Body of pancreas (tissue), 4 donors: ENCODE measurements at regions not wholly inside any gene's neighbourhood (a gene's known extent, or its start where the extent isn't known, plus 50 kb on each side); places are given as distances from the start of the nearest gene placed in this dataset.

Experiments used
- ATAC-seq: fragments of 150-250 bp; one replicate; pipeline ENCODE4 v1.9.1; 2016
- DNase-seq, 4 donors: peaks; one replicate each; pipeline ENCODE4 v3.0.0-alpha.2; 2019
- H3K27ac ChIP-seq, 4 donors: fragments of 200-600 bp; sonication (generic); 1 replicate in 3 of 4; 2 replicates in 1 of 4; pipeline versions ENCODE4 v1.5.1 to v1.6.1; 2016 to 2019; ENCODE audit warnings: mild to moderate bottlenecking in 1 of 4, mixed read lengths in 1 of 4, moderate library complexity in 1 of 4
- H3K27me3 ChIP-seq, 2 donors: fragments of 200-600 bp; sonication (generic); one replicate each; pipeline ENCODE4 v1.6.0; 2016; ENCODE audit warnings: mild to moderate bottlenecking in 1 of 2
- H3K36me3 ChIP-seq, 2 donors: fragments of 200-600 bp; sonication (generic); replicated peaks in 1 of 2; 2 replicates each; pipeline ENCODE4 v1.5.1; 2016; ENCODE audit warnings: low read depth in 2 of 2; ENCODE audit not compliant: insufficient read depth in 1 of 2
- H3K4me1 ChIP-seq: fragments of 200-600 bp; sonication (generic); one replicate; pipeline ENCODE4 v1.6.0; 2016
- H3K4me3 ChIP-seq, 2 donors: fragments of 200-600 bp; sonication (generic); 1 replicate in 1 of 2; 2 replicates in 1 of 2; pipeline ENCODE4 v1.5.1; 2016 to 2019
- H3K9me3 ChIP-seq, 3 donors: fragments of 200-600 bp; sonication (generic); 1 replicate in 2 of 3; 2 replicates in 1 of 3; pipeline ENCODE4 v1.5.1; 2016
- POLR2A ChIP-seq, 3 donors: fragments of 450-650 bp; IDR thresholded peaks; one replicate each; pipeline ENCODE4 v1.6.1; 2016; ENCODE audit warnings: antibody characterized with exemption in 3 of 3, mild to moderate bottlenecking in 2 of 3
- WGBS, 2 donors: methylation state at CpG; one replicate each; pipeline ENCODE4 v1.1.5; 2017; 5-methylcytosine and 5-hydroxymethylcytosine counted together
- intact Hi-C: fragments of 100-400 bp; cut with DNase I; formaldehyde crosslinking; loops from one replicate; pipeline ENCODE4 v1.15.1; 2023
- TF ChIP-seq, protein P1 (sequence below), 7 experiments: fragments of 450-650 bp in 4 of 7; fragments of 200-600 bp in 3 of 7; sonication (generic) in 3 of 7; IDR thresholded peaks; one replicate each; pipeline ENCODE4 v1.5.1; 2016 to 2019; ENCODE audit warnings: antibody characterized with exemption in 7 of 7

DNA sequence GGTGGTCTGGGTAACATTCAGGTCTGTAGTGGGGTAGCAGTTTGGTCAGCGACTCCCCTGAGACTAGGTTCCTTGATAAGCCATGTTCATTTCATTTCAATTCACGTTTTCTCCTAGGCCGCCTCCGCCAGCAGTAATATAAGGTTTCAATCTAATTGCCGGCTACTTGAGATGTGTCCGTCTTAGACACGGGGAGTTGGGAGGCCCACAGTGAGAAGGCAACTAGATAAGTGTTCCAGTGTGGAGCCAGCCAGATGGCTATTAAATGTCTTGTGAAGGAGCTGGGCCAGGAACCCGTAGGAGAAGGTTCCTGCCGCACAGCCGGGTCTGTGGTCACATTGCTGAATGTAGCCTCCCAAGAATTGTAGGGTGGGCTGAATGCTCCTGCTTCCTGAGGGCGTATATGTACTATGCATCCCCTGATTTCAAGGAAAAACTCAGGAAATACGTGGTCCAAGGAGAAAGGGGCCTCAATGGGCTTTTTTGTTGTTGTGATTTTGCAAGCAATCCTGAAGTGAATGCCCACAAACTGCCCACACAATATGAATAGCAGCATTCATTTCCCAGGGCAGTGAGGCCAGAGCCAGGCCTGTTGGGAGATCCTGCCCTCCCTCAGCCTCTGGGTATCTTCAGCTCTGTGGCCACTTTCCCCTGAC lies 220.6 kb upstream of the RPL34 start:
- WGBS, 2 donors: 75 to 77% methylated on average over 12 of the region's 12 CpGs
- Histone ChIP-seq H3K36me3 (no peaks in the 10 kb centered on the region), H3K27me3 (no peaks in the 10 kb centered on the region), H3K27ac (no peak overlapping the region), H3K9me3 (no peaks in the 10 kb centered on the region), H3K4me1 (no peaks in the 10 kb centered on the region), H3K4me3 (no peak overlapping the region)
- TF ChIP-seq, protein P1, sequence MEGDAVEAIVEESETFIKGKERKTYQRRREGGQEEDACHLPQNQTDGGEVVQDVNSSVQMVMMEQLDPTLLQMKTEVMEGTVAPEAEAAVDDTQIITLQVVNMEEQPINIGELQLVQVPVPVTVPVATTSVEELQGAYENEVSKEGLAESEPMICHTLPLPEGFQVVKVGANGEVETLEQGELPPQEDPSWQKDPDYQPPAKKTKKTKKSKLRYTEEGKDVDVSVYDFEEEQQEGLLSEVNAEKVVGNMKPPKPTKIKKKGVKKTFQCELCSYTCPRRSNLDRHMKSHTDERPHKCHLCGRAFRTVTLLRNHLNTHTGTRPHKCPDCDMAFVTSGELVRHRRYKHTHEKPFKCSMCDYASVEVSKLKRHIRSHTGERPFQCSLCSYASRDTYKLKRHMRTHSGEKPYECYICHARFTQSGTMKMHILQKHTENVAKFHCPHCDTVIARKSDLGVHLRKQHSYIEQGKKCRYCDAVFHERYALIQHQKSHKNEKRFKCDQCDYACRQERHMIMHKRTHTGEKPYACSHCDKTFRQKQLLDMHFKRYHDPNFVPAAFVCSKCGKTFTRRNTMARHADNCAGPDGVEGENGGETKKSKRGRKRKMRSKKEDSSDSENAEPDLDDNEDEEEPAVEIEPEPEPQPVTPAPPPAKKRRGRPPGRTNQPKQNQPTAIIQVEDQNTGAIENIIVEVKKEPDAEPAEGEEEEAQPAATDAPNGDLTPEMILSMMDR (IDR thresholded peaks at IDR 0.05): no peak
- TF ChIP-seq POLR2A (IDR thresholded peaks at IDR 0.05): no peak
- ATAC-seq: no peak
- intact Hi-C loops: no loop called here
- DNase-seq: no peak

DNA sequence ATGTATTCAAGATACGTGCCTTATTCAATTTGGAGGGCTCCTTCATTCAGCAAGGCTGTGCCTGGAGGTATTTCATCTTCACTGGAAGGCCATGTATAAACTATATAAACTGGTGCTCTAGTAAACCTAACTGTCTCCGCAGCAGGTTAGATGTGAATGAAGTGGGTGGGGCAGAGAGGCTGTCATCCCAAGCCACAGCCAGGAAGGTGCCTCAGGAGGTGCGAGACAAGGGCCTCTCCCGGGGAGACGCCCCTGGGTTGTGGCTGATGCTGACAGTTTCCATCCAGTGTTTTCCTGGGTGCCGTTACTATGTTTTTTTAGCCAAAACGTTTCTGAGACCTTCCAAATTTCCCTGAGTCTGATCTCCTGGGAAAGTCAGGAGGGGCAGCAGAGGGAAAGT lies 221.5 kb upstream of the RPL34 start:
- DNase-seq (no peak), ATAC-seq (no peak)
- Histone ChIP-seq H3K27me3 (no peaks in the 10 kb centered on the region), H3K27ac (no peak overlapping the region), H3K36me3 (no peaks in the 10 kb centered on the region), H3K4me3 (no peak overlapping the region), H3K4me1 (no peaks in the 10 kb centered on the region), H3K9me3 (no peaks in the 10 kb centered on the region)
- no peak for TF ChIP-seq POLR2A (IDR thresholded peaks at IDR 0.05)
- TF ChIP-seq, protein P1 (IDR thresholded peaks at IDR 0.05): no peak
- intact Hi-C loops: no loop called here
- 37 to 50% methylated on average over 6 to 7 of the region's 7 CpGs for WGBS, 2 donors

DNA sequence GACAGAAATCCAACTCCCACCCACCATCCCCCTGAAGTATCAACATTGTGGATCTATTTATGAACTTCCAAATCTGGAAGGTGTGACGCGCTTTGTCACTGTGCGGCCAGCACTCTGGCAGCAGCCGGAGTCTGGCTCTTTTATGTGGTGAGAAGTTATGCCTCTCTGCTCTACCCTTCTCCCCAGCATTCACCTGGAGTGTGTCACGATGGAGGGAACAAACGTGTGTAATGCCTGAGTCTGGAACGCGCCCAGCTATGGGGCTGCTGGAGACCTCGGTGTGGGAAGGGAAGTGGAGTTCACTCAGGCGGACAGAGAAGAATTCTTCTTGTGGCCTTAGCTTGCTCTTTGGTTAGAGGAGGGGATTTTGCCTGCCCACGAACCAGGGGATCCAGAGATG lies 222.1 kb upstream of the RPL34 start:
- ATAC-seq (no peak), DNase-seq (no peak)
- no peak overlapping the region for H3K4me3 ChIP-seq
- intact Hi-C loops: no loop called here
- TF ChIP-seq, protein P1 (IDR thresholded peaks at IDR 0.05): no peak
- TF ChIP-seq POLR2A (IDR thresholded peaks at IDR 0.05): no peak
- H3K36me3 ChIP-seq: no peaks in the 10 kb centered on the region
- no peaks in the 10 kb centered on the region for H3K4me1 ChIP-seq
- WGBS, 2 donors: 75 to 76% methylated on average over 11 of the region's 11 CpGs
- no peaks in the 10 kb centered on the region for H3K27me3 ChIP-seq
- H3K9me3 ChIP-seq: no peaks in the 10 kb centered on the region
- H3K27ac ChIP-seq: no peak overlapping the region

DNA sequence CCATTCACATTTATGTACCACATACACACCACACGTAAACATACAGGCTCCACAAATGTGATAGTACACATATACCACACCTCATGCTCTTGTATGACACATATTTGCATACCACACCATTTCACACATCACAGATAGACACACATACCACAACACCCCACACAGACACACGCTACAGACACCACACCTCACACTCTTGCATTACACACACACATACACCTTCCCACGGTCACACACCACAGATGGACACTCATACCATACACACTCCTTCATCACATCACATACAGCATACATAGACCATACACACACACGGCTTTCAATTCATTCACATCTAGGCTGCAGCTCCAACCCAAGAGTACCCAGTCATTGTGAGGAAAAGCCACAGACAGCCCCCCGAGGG lies 222.5 kb upstream of the RPL34 start:
- H3K9me3 ChIP-seq: no peaks in the 10 kb centered on the region
- no peaks in the 10 kb centered on the region for H3K27me3 ChIP-seq
- H3K36me3 ChIP-seq: no peaks in the 10 kb centered on the region
- DNase-seq (no peak), ATAC-seq (no peak)
- intact Hi-C loops: no loop called here
- TF ChIP-seq POLR2A (IDR thresholded peaks at IDR 0.05): no peak
- TF ChIP-seq, protein P1 (IDR thresholded peaks at IDR 0.05): no peak
- H3K4me3 ChIP-seq: no peak overlapping the region
- H3K4me1 ChIP-seq: no peaks in the 10 kb centered on the region
- H3K27ac ChIP-seq: no peak overlapping the region
- WGBS, 2 donors: 58 to 73% methylated on average over 5 of the region's 5 CpGs

DNA sequence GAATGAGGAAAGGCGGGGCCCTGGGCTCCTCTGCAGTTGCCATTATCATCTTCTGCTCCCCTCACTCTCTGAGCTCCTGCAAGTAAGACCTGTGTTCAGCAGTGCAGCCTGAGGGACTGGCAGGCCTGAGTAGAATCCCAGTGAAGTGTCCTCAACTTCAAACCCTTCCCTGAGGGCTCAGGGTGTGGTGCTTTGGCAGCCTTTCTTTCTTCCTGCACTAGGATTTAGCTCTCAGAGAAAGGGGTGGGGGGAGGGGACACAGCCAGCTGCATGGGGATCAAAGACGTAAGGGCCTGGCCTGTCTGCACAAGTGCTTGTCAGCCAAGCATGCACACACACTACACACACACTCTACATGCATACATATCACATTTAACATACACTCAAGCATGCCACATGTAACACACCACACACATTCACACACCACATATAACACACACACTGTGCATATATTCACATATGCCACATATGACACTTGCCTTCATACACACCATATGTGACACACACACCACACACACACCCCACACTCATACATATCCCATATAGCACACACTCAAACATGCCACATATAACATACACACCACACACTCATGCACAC lies 223.4 kb upstream of the RPL34 start:
- 71 to 78% methylated on average over 2 of the region's 2 CpGs for WGBS, 2 donors
- Histone ChIP-seq H3K4me1 (no peaks in the 10 kb centered on the region), H3K27ac (no peak overlapping the region), H3K4me3 (no peak overlapping the region), H3K9me3 (no peaks in the 10 kb centered on the region), H3K27me3 (no peaks in the 10 kb centered on the region), H3K36me3 (no peaks in the 10 kb centered on the region)
- DNase-seq: no peak
- no peak for ATAC-seq
- intact Hi-C loops: no loop called here
- TF ChIP-seq, protein P1 (IDR thresholded peaks at IDR 0.05): no peak
- no peak for TF ChIP-seq POLR2A (IDR thresholded peaks at IDR 0.05)
